GM12878 (cell line): ENCODE measurements at regions not wholly inside any gene's neighbourhood (a gene's known extent, or its start where the extent isn't known, plus 50 kb on each side); places are given as distances from the start of the nearest gene placed in this dataset.
"Not testable (repeated sequence)": the region's sequence is repeated elsewhere in the genome, so short reads cannot be mapped to it uniquely, and the experiment has no call there.

Experiments used
- ATAC-seq: fragments of 200-7000 bp; cut with Tn5 transposase; 3 replicates; pipeline ENCODE4 v1.9.1; 2020; ENCODE audit warnings: mild to moderate bottlenecking, moderate library complexity
- BruUV-seq: library from RNA; stranded (reverse); fragments of 400-500 nt; replicated peaks from 2 replicates; lab custom pipeline; 2021; lab: Mats Ljungman, UMichigan
- CTCF ChIA-PET: fragments of 300-600 bp; sonication (Branson Sonifier 250); formaldehyde crosslinking; extraction: SDS; loops from one replicate; lab custom pipeline; 2021; ENCODE audit warnings: inconsistent platforms; lab: Yijun Ruan, JAX
- POLR2A ChIA-PET: fragments of 350-600 bp; formaldehyde crosslinking; extraction: SDS; loops from one replicate; lab custom pipeline; 2021; ENCODE audit warnings: inconsistent platforms; lab: Charles Lee
- RAD21 ChIA-PET: fragments of 300-600 bp; sonication (Branson Sonifier 250); formaldehyde crosslinking; loops from one replicate; lab custom pipeline; 2023; ENCODE audit warnings: antibody characterized with exemption; ENCODE audit not compliant: unreplicated experiment; lab: Charles Lee
- SMC1A ChIA-PET: fragments of 300-600 bp; sonication (Branson Sonifier 250); formaldehyde crosslinking; loops from one replicate; lab custom pipeline; 2023; ENCODE audit not compliant: unreplicated experiment, uncharacterized antibody; lab: Charles Lee
- DNase-seq: peaks from one replicate; pipeline ENCODE4 v3.0.0-alpha.2; 2011; ENCODE audit warnings: low read depth, low spot score
- FAIRE-seq: peaks from 3 replicates; lab custom pipeline; 2011; peaks lifted over from hg19 to GRCh38; lab: Jason Lieb, UNC
- H2AFZ ChIP-seq: 2 replicates; pipeline ENCODE4 v1.6.0; 2011; ENCODE audit warnings: low read depth, low read length, control low read depth; ENCODE audit not compliant: control insufficient read depth
- H3K27ac ChIP-seq: 2 replicates; pipeline ENCODE4 v1.5.1; 2011; ENCODE audit warnings: control low read depth; ENCODE audit not compliant: control insufficient read depth, insufficient read depth
- H3K27me3 ChIP-seq, 2 experiments: replicated peaks in 1 of 2; 2 replicates each; pipeline versions ENCODE4 v1.6.0 to v1.6.1; 2011; ENCODE audit warnings: low read length in 1 of 2; ENCODE audit not compliant: control insufficient read depth in 2 of 2, insufficient read depth in 2 of 2
- H3K36me3 ChIP-seq, 2 experiments: 2 replicates each; pipeline ENCODE4 v1.5.1; 2011; ENCODE audit warnings: low read length in 1 of 2; ENCODE audit not compliant: control insufficient read depth in 2 of 2, insufficient read depth in 2 of 2
- H3K4me1 ChIP-seq: 2 replicates; pipeline ENCODE4 v1.6.1; 2011; ENCODE audit warnings: mild to moderate bottlenecking, low read length, moderate library complexity, mixed read lengths; ENCODE audit not compliant: control insufficient read depth, insufficient read depth
- H3K4me2 ChIP-seq: 2 replicates; pipeline ENCODE4 v1.6.0; 2011; ENCODE audit warnings: control low read depth; ENCODE audit not compliant: control insufficient read depth, insufficient read depth
- H3K4me3 ChIP-seq: fragments of 200-600 bp; sonication (generic); 2 replicates; pipeline ENCODE4 v1.5.1; 2016
- H3K79me2 ChIP-seq: 2 replicates; pipeline ENCODE4 v1.6.0; 2011; ENCODE audit warnings: low read length; ENCODE audit not compliant: control insufficient read depth, insufficient read depth
- H3K9ac ChIP-seq: 2 replicates; pipeline ENCODE4 v1.8.0; 2011; ENCODE audit warnings: low read length, control low read depth, mixed read lengths; ENCODE audit not compliant: control insufficient read depth, insufficient read depth
- H3K9me3 ChIP-seq: replicated peaks from 3 replicates; pipeline ENCODE4 v1.5.1; 2011; ENCODE audit warnings: mild to moderate bottlenecking, low read length; ENCODE audit not compliant: control insufficient read depth, insufficient read depth
- H4K20me1 ChIP-seq: 2 replicates; pipeline ENCODE4 v1.6.0; 2011; ENCODE audit not compliant: control insufficient read depth, insufficient read depth
- WGBS: methylation state at CpG from one replicate; pipeline ENCODE4 v1.1.6; 2016; ENCODE audit warnings: low lambda C conversion rate; ENCODE audit not compliant: insufficient replicate concordance, insufficient coverage; ENCODE audit errors: missing lambda C conversion rate; 5-methylcytosine and 5-hydroxymethylcytosine counted together
- in situ Hi-C: fragments of 300-500 bp; cut with MboI; formaldehyde crosslinking; loops from 9 replicates; pipeline ENCODE4 v1.14.3; 2018; ENCODE audit warnings: mixed read lengths
- intact Hi-C: fragments of 100-400 bp; cut with micrococcal nuclease; formaldehyde crosslinking; loops from one replicate; pipeline ENCODE4 v1.14.2; 2022; ENCODE audit not compliant: unreplicated experiment

DNA sequence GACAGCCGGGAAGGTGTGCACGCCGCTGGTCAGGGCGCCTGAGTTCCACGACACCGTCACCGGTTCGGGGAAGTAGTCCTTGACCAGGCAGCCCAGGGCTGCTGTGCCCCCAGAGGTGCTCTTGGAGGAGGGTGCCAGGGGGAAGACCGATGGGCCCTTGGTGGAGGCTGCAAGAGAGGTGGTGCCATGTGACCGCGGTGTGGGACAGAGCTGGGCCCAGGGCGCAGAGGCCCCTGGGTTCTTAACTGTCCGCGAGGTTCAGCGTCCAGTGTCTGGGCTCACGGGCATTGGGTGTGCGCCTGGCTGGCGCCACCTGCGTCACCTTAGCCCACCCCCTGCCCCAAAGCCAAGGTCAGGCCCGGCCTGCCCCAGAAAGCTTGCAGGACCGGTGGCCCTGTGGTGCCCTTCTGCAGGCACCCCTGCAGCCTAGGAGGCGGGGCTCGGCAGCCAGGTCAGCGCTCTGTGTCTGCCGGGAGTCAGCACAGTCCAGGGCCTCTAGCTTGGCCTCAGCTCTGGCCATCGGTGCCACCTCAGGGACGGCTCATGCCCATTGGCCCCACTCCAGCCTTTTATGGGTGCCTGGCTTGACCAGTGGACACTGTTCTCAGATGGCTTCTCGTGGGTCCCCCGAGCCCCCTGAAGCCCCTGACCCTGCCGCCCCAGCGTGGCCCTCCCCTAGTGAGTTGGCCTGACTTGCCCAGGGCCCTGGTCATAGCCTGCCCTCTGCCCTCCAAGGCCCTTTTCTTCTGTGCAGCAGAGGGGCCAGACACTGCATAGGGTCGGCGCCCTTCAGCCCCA lies 216.7 kb downstream of the TMEM121 start:
- H3K27ac ChIP-seq, H3K79me2 ChIP-seq, ATAC-seq, H3K36me3 ChIP-seq, H3K27me3 ChIP-seq, DNase-seq, H3K4me3 ChIP-seq, BruUV-seq, FAIRE-seq, CTCF ChIA-PET, H3K4me1 ChIP-seq, H3K9me3 ChIP-seq, in situ Hi-C loops, SMC1A ChIA-PET, H4K20me1 ChIP-seq, H3K9ac ChIP-seq, H2AFZ ChIP-seq, POLR2A ChIA-PET, RAD21 ChIA-PET, H3K4me2 ChIP-seq: not testable (repeated sequence)
- intact Hi-C loops: loop anchor here (5.0 kb wide), 1 partner anchor 116 kb away; no protein-coding TSS in a partner anchor
- WGBS: 52% methylated on average over 14 of the region's 33 CpGs

DNA sequence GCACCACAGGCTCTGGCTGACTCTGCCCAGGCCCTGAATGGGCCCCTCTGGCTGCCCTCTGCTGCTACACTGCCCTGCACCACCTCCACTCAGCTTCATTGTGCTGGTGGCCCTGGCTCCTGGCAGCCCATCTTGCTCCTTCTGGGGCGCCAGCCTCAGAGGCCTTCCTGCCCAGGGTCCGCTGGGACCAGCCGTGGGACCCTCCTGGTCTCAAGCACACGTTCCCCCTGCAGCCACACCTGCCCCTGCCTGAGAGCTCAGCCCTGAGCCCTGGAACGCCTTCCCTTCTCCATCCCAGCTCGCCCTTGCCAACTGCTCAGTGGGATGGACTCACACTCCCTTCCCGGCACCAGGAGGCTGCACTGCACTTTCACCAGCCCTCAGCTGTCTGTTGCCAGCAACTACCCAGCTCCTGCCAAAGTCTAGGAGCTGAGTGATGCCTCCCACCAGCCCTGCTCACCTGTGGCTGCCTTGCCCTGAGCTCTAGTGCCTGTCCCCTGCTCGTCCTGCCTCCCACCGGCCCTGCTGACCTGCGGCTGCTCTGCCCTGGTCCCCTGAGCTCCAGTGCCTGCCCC lies 217.9 kb downstream of the TMEM121 start:
- H3K79me2 ChIP-seq, H3K4me1 ChIP-seq, H3K27ac ChIP-seq, ATAC-seq, CTCF ChIA-PET, SMC1A ChIA-PET, H3K9ac ChIP-seq, H3K4me2 ChIP-seq, H4K20me1 ChIP-seq, RAD21 ChIA-PET, BruUV-seq, H3K4me3 ChIP-seq, H3K36me3 ChIP-seq, FAIRE-seq, in situ Hi-C loops, H3K9me3 ChIP-seq, DNase-seq, H2AFZ ChIP-seq, H3K27me3 ChIP-seq, POLR2A ChIA-PET: not testable (repeated sequence)
- WGBS: 15% methylated on average over 4 of the region's 10 CpGs
- intact Hi-C loops: loop anchor here (5.0 kb wide), 1 partner anchor 117 kb away; no protein-coding TSS in a partner anchor
